Germinal center (tissue), 1 donor: ENCODE measurements at regions not wholly inside any gene's neighbourhood (a gene's known extent, or its start where the extent isn't known, plus 50 kb on each side); places are given as distances from the start of the nearest gene placed in this dataset.

Source experiments
- DNase-seq: peaks from one replicate; pipeline ENCODE4 v3.0.0; 2012; ENCODE audit warnings: mixed read lengths, low spot score

GRCh38 chr15:66832664-66833063 is 130.6 kb downstream of the SMAD6 start:
- DNase-seq, result no peak

GRCh38 chr15:66833371-66833770 is 131.3 kb downstream of the SMAD6 start:
- peak; percentile 65 for DNase-seq

- DNase-seq, result no peak
These were observed 131.8 kb downstream of the SMAD6 start for GRCh38 chr15:66833803-66834202.

GRCh38 chr15:66834881-66835878 is 133.1 kb downstream of the SMAD6 start:
- DNase-seq, result no peak

- DNase-seq, result no peak
These were observed 134.4 kb downstream of the SMAD6 start for GRCh38 chr15:66836231-66837030.

GRCh38 chr15:66838202-66838601 is 136.2 kb downstream of the SMAD6 start:
- no peak for DNase-seq

GRCh38 chr15:66838671-66839239 is 136.7 kb downstream of the SMAD6 start:
- peak; percentile 41 for DNase-seq

GRCh38 chr15:66839506-66840112 is 137.6 kb downstream of the SMAD6 start:
- no peak for DNase-seq

- DNase-seq, result no peak
These were observed 138.8 kb downstream of the SMAD6 start for GRCh38 chr15:66840615-66841390.

- peak; percentile 45 for DNase-seq
These were observed 140.1 kb downstream of the SMAD6 start for GRCh38 chr15:66841953-66842681.

- DNase-seq, result peak; percentile 29
These were observed 140.8 kb downstream of the SMAD6 start for GRCh38 chr15:66842710-66843441.

- DNase-seq, result no peak
These were observed 141.5 kb downstream of the SMAD6 start for GRCh38 chr15:66843581-66843980.

- DNase-seq, result no peak
These were observed 142.2 kb downstream of the SMAD6 start for GRCh38 chr15:66844041-66844746.

GRCh38 chr15:66844747-66845145 is 142.7 kb downstream of the SMAD6 start:
- DNase-seq, result no peak

GRCh38 chr15:66845266-66845785 is 143.3 kb downstream of the SMAD6 start:
- DNase-seq, result no peak

GRCh38 chr15:66846031-66846430 is 144.0 kb downstream of the SMAD6 start:
- DNase-seq, result no peak

- DNase-seq, result no peak
These were observed 144.8 kb downstream of the SMAD6 start for GRCh38 chr15:66846811-66847210.

- DNase-seq, result no peak
These were observed 145.5 kb downstream of the SMAD6 start for GRCh38 chr15:66847565-66847991.

GRCh38 chr15:66848116-66848515 is 146.1 kb downstream of the SMAD6 start:
- no peak for DNase-seq
